Caco-2 (cell line): ENCODE measurements at regions not wholly inside any gene's neighbourhood (a gene's known extent, or its start where the extent isn't known, plus 50 kb on each side); places are given as distances from the start of the nearest gene placed in this dataset.

ENCODE experiments used
- BruUV-seq: library from RNA; stranded (reverse); fragments of 400-500 nt; replicated peaks from 2 replicates; lab custom pipeline; 2021; lab: Mats Ljungman, UMichigan
- CTCF ChIA-PET: fragments of 300-600 bp; sonication (Branson Sonifier 250); formaldehyde crosslinking; loops from one replicate; lab custom pipeline; 2022; ENCODE audit warnings: antibody characterized with exemption; lab: Charles Lee
- POLR2A ChIA-PET: fragments of 300-600 bp; sonication (Branson Sonifier 250); formaldehyde crosslinking; loops from one replicate; lab custom pipeline; 2022; ENCODE audit warnings: antibody characterized with exemption; lab: Charles Lee
- DNase-seq, 2 experiments: peaks; one replicate each; pipeline versions ENCODE4 v3.0.0 to v3.0.0-alpha.2; 2020 to 2022
- H3K27me3 ChIP-seq: replicated peaks from 2 replicates; pipeline ENCODE4 v1.6.0; 2011; ENCODE audit warnings: low read length; ENCODE audit not compliant: control insufficient read depth, insufficient read depth
- H3K36me3 ChIP-seq: 2 replicates; pipeline ENCODE4 v1.5.1; 2011; ENCODE audit warnings: low read length; ENCODE audit not compliant: control insufficient read depth, insufficient read depth
- H3K4me1 ChIP-seq: fragments of 250-450 bp; sonication (Bioruptor Pico); 2 replicates; pipeline ENCODE4 v1.5.1; 2020; ENCODE audit warnings: mild to moderate bottlenecking
- H3K4me3 ChIP-seq: 2 replicates; pipeline ENCODE4 v1.5.1; 2011; ENCODE audit warnings: low read depth, mild to moderate bottlenecking, control low read depth, low read length
- H3K9me3 ChIP-seq: fragments of 250-450 bp; sonication (Bioruptor Pico); 2 replicates; pipeline ENCODE4 v1.5.1; 2020; ENCODE audit warnings: mild to moderate bottlenecking, moderate library complexity
- H3K27ac Mint-ChIP-seq: one replicate; pipeline ENCODE4 v1.8.0; 2022; ENCODE audit warnings: mixed read lengths; ENCODE audit not compliant: unreplicated experiment
- H3K27me3 Mint-ChIP-seq: one replicate; pipeline ENCODE4 v1.8.0; 2022; ENCODE audit warnings: mixed read lengths; ENCODE audit not compliant: insufficient read depth, unreplicated experiment
- H3K36me3 Mint-ChIP-seq: one replicate; pipeline ENCODE4 v1.8.0; 2022; ENCODE audit warnings: mild to moderate bottlenecking, mixed read lengths; ENCODE audit not compliant: insufficient read depth, unreplicated experiment
- H3K4me1 Mint-ChIP-seq: one replicate; pipeline ENCODE4 v1.8.0; 2022; ENCODE audit warnings: low read depth, mixed read lengths; ENCODE audit not compliant: unreplicated experiment
- H3K4me3 Mint-ChIP-seq: one replicate; pipeline ENCODE4 v1.8.0; 2022; ENCODE audit warnings: mild to moderate bottlenecking, moderate library complexity, mixed read lengths; ENCODE audit not compliant: unreplicated experiment
- H3K9me3 Mint-ChIP-seq: one replicate; pipeline ENCODE4 v1.8.0; 2022; ENCODE audit warnings: mixed read lengths; ENCODE audit not compliant: unreplicated experiment
- intact Hi-C: fragments of 100-400 bp; cut with micrococcal nuclease; formaldehyde crosslinking; loops from one replicate; pipeline ENCODE4 v1.10.0; 2022; ENCODE audit not compliant: unreplicated experiment
- TF ChIP-seq, protein P1 (sequence below), 2 experiments: fragments of 200-600 bp in 1 of 2; IDR thresholded peaks; 1 replicate in 1 of 2; 2 replicates in 1 of 2; pipeline versions ENCODE4 v1.5.1 to v1.8.0; 2011 to 2022; ENCODE audit warnings: antibody characterized with exemption in 1 of 2, control low read depth in 1 of 2, inconsistent platforms in 1 of 2, low read depth in 1 of 2, low read length in 1 of 2, mild to moderate bottlenecking in 1 of 2, moderate library complexity in 1 of 2; ENCODE audit not compliant: insufficient read depth in 1 of 2, severe bottlenecking in 1 of 2, unreplicated experiment in 1 of 2

DNA sequence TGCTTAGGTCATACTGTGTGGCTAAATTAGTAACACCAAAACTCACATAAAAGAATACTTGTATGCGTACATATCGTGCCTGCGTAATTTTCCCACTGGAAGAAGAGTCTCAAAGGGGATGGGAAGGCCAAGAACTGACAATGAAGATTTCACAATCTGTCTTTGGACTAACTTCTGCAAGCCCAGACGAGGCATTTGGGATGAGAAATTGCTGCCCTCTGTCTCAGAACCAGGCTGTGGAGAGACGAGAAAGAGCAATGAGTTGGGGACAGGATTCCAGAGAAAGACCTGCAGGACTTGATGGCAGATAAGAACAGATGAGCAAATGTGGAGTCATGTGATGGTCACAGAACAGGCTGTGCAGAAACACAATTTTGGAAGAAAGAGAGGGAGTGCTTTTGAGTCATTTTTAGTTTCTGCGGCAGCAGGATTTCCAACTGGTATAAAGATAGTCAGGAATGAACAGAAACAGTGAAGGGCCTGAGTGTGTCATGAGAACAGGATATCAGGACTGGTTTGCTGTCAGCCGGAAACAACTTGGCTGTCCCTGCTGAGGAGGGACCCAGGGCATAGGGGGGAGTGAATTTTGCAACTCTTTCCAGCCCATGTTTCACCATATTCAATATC lies 82.7 kb upstream of the CTSC start:
- H3K36me3 ChIP-seq: no peaks in the 10 kb centered on the region
- DNase-seq: no peak
- no peaks in the 10 kb centered on the region for H3K36me3 Mint-ChIP-seq
- no peaks in the 10 kb centered on the region for H3K9me3 Mint-ChIP-seq
- BruUV-seq: no TSS peak
- no peak overlapping the region for H3K27ac Mint-ChIP-seq
- H3K27me3 ChIP-seq: no peaks in the 10 kb centered on the region
- peaks cover 20% of the 10 kb centered on the region for H3K4me1 Mint-ChIP-seq
- ChIA-PET POLR2A (no interaction called here), CTCF (no interaction called here)
- no peaks in the 10 kb centered on the region for H3K4me1 ChIP-seq
- no peak overlapping the region for H3K4me3 Mint-ChIP-seq
- TF ChIP-seq, protein P1, sequence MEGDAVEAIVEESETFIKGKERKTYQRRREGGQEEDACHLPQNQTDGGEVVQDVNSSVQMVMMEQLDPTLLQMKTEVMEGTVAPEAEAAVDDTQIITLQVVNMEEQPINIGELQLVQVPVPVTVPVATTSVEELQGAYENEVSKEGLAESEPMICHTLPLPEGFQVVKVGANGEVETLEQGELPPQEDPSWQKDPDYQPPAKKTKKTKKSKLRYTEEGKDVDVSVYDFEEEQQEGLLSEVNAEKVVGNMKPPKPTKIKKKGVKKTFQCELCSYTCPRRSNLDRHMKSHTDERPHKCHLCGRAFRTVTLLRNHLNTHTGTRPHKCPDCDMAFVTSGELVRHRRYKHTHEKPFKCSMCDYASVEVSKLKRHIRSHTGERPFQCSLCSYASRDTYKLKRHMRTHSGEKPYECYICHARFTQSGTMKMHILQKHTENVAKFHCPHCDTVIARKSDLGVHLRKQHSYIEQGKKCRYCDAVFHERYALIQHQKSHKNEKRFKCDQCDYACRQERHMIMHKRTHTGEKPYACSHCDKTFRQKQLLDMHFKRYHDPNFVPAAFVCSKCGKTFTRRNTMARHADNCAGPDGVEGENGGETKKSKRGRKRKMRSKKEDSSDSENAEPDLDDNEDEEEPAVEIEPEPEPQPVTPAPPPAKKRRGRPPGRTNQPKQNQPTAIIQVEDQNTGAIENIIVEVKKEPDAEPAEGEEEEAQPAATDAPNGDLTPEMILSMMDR (IDR thresholded peaks at IDR 0.05; ENCODE audit: insufficient read depth in 1 of 2, low read depth in 1 of 2, low read length in 1 of 2, severe bottlenecking in 1 of 2, unreplicated experiment in 1 of 2): no peak
- no peaks in the 10 kb centered on the region; the same call in 1 of the 2 replicates for H3K9me3 ChIP-seq
- H3K27me3 Mint-ChIP-seq: no peaks in the 10 kb centered on the region
- no peak overlapping the region for H3K4me3 ChIP-seq
- intact Hi-C loops: no loop called here

DNA sequence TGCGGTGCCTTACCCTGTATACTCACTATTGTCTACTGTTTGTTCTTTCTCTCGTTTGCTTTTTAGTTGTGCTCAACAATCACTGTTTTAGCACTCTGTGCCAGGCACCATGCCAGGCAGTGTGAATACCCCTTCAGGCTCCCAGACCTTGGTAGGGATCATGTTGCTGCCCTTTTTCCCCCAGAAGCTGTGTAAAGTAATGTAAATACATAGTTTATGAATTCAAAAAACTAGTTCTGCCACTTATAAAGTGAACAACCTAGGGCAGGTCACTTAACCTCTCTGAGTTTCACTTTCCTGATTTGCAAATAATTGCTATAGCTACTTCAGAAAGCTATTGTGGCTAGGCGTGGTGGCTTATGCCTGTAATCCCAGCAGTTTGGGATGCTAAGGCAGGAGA lies 81.0 kb upstream of the CTSC start:
- Histone ChIP-seq H3K4me1 (no peaks in the 10 kb centered on the region), H3K27me3 (no peaks in the 10 kb centered on the region), H3K36me3 (no peaks in the 10 kb centered on the region), H3K4me3 (no peak overlapping the region), H3K9me3 (no peaks in the 10 kb centered on the region; the same call in 1 of the 2 replicates)
- Mint-ChIP-seq H3K27ac (no peak overlapping the region), H3K4me3 (no peak overlapping the region), H3K9me3 (no peaks in the 10 kb centered on the region), H3K36me3 (no peaks in the 10 kb centered on the region), H3K4me1 (peaks cover 20% of the 10 kb centered on the region), H3K27me3 (no peaks in the 10 kb centered on the region)
- TF ChIP-seq, protein P1 (IDR thresholded peaks at IDR 0.05; ENCODE audit: insufficient read depth in 1 of 2, low read depth in 1 of 2, low read length in 1 of 2, severe bottlenecking in 1 of 2, unreplicated experiment in 1 of 2): no peak
- no peak for DNase-seq
- intact Hi-C loops: no loop called here
- CTCF ChIA-PET: no interaction called here
- POLR2A ChIA-PET: no interaction called here
- no TSS peak for BruUV-seq

DNA sequence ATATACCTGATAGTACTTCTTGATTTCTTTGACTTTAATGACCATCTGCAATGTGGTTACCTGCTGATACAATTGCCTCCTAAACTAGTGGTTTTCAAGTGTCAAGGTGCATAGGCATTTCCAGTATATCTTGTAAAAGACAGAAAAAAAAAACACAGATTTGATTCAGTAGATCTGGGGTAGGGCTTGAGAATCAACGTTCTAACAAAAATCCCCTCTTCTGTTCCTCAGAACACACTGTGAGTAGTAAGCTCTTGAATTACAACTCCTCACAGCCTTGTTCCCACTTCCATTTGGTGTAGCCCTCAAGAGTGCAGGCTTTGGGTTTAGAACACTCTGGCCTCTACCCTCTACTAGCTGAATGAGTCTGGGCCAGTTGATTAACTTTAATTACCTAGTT lies 78.0 kb upstream of the CTSC start:
- BruUV-seq: no TSS peak
- peaks cover 20% of the 10 kb centered on the region for H3K4me1 Mint-ChIP-seq
- Histone ChIP-seq H3K27me3 (no peaks in the 10 kb centered on the region), H3K36me3 (no peaks in the 10 kb centered on the region), H3K4me1 (no peaks in the 10 kb centered on the region), H3K9me3 (no peaks in the 10 kb centered on the region; the same call in 1 of the 2 replicates), H3K4me3 (no peak overlapping the region)
- TF ChIP-seq, protein P1 (IDR thresholded peaks at IDR 0.05; ENCODE audit: insufficient read depth in 1 of 2, low read depth in 1 of 2, low read length in 1 of 2, severe bottlenecking in 1 of 2, unreplicated experiment in 1 of 2): no peak
- H3K27ac Mint-ChIP-seq: no peak overlapping the region
- H3K9me3 Mint-ChIP-seq: no peaks in the 10 kb centered on the region
- no peak overlapping the region for H3K4me3 Mint-ChIP-seq
- ChIA-PET POLR2A (no interaction called here), CTCF (no interaction called here)
- intact Hi-C loops: no loop called here
- no peaks in the 10 kb centered on the region for H3K27me3 Mint-ChIP-seq
- no peaks in the 10 kb centered on the region for H3K36me3 Mint-ChIP-seq
- DNase-seq: no peak
